ENCODE measurements at regions not wholly inside any gene's neighbourhood (a gene's known extent, or its start where the extent isn't known, plus 50 kb on each side); places are given as distances from the start of the nearest gene placed in this dataset.
"Not testable (repeated sequence)": the region's sequence is repeated elsewhere in the genome, so short reads cannot be mapped to it uniquely, and the experiment has no call there.

DNA sequence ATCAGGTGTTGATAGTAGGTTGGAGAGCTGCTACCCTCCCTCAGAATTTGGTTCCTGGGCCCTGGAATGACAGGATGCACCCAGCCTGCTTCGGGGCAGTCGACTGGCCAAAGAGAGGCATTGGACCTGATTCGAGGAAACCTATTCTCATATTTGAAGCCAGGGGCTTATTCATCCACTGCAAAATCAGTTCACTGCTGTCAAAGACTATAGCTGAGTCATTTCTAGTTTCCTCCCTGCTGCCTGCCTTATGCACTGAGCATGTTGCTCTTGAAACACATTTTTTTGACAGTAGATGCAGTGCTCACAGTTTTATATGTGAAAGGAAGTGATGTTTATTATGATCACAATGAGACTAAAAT, 565.4 kb downstream of the ETS1 start:
- no peak for DNase-seq

- DNase-seq: no peak
Measured at GRCh38 chr11:128021349-128022006, 565.9 kb downstream of the ETS1 start.

GRCh38 chr11:128018692-128019091, 568.7 kb downstream of the ETS1 start:
- no peak for DNase-seq

GRCh38 chr11:128005562-128005961, 581.8 kb downstream of the ETS1 start:
- no peak for DNase-seq

GRCh38 chr11:127998421-127998820, 588.9 kb downstream of the ETS1 start:
- no peak for DNase-seq

DNA sequence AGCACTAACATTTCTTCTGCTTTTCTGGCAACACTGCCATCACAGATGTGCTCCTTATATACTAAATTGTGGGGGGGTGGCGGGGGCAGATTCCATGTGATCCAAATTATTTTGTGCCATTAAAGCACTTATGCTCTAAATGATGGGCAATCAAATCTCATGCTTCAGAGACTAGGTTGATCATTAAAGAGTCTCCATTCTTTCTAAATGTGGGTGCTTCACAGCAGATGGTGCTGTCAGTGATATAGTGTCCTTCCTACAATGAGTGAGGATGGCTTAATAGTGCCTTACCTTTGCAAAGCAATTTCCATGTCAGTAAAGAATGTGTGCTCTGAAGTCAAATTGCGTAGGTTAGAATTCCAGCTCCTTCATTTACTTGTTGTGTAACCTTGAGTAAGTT, 589.8 kb downstream of the ETS1 start:
- no peak for DNase-seq

- DNase-seq: no peak
Measured at GRCh38 chr11:127996825-127997224, 590.5 kb downstream of the ETS1 start.

- DNase-seq: no peak
Measured at GRCh38 chr11:127995921-127996320, 591.4 kb downstream of the ETS1 start.

- no peak for DNase-seq
Measured at GRCh38 chr11:127994736-127995135, 592.6 kb downstream of the ETS1 start.

GRCh38 chr11:127993788-127994187, 593.6 kb downstream of the ETS1 start:
- DNase-seq: no peak

DNA sequence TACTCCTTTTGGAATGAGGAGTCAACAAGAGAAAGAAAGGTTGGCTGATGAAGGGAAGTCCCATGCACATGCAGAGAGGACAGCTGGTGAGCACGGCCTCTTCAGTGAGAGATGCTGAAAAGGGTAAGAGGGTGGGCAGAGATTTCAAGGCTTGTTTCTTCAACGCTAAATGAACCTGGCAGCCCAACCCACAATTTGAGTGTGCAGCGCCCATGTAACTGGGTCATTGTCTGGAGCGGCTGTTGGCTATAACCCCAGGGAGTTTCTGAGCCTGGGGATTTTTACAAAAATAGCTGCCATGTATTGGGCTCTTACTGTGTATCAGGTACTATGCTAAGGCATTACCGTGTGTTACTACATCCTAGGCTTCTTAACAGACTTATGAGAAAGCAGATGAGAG, 594.1 kb downstream of the ETS1 start:
- DNase-seq: no peak

- no peak for DNase-seq
Measured at GRCh38 chr11:127986073-127986472, 601.3 kb downstream of the ETS1 start.

DNA sequence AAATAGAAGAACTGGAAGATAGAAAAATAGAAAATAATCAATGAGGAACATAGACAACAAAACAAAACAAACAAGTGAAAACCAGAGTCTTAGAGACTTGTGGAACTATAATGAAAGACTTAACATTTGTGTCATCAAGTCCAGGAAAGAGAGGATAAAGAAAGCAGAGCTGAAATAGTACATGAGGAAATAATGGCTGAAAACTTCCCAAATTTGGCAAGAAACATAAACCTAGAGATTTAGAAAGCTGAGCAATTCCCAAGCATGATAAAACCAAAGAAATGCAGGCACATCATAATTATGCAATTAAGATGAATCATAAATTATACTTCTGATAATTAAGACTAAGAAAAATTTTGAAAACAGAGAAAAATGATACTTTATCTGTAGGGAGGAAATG, 614.5 kb downstream of the ETS1 start:
- no peak for DNase-seq

DNA sequence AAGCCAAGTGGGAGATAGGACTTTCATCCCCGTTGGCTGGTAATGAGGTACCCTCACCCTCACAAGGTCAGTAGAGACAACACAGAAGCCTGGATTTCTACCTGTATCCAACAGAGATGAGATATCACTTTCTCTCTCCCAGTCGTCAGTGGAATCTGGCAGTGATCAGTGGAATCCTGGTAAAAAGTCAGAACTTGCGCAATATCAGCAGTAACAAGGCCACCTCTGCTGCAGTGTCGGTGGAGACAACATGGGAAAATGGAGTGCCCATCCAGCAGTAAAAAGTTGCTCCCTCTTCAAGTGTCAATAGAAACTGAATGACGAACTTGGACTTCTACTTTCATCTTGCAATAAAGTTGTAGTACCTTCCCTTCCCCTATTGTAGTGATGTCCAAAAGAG, 615.9 kb downstream of the ETS1 start:
- no peak for DNase-seq

DNA sequence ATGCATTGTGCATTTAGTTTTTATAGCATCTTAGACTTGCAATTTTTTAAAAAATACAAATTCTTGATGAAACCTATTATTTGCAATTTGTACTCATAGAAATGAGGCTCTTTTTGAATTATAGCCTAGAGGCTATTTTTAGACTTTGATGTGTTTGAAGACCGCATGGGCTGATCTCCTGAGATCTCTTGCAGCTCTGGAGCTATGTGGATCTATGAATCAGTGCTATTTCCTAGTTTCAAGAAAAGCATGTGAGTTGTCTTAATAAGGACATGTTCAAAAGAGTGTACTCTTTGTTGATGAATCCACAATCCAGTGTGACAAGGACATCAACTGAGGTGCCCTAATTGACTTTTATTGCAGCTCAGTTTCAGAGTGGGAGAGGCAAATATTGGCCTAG, 620.5 kb downstream of the ETS1 start:
- DNase-seq: no peak

- DNase-seq: no peak
Measured at GRCh38 chr11:127965939-127966668, 621.3 kb downstream of the ETS1 start.

GRCh38 chr11:127962416-127962815, 624.9 kb downstream of the ETS1 start:
- DNase-seq: no peak

- no peak for DNase-seq
Measured at GRCh38 chr11:127950162-127950561, 637.2 kb downstream of the ETS1 start.

DNA sequence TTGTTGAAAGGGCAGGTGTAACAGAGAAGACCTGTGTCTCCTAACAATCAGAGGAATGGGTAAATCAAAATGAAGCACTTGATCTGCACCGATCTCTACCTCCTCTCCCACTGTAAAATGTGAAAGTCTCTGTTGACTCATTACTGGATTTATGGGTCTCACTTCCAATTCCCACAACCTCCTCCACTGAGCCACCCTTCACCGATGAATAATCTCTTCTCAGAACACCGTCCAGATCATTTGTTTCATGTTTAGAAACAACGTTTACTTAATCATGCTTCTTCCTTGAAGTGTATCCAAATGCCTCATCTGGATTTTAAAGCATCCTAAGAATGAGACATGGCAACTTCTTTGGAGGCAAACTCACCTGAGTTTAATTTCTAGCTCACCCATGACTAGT, 643.6 kb downstream of the ETS1 start:
- DNase-seq: no peak

GRCh38 chr11:127943152-127943551, 644.2 kb downstream of the ETS1 start:
- no peak for DNase-seq

DNA sequence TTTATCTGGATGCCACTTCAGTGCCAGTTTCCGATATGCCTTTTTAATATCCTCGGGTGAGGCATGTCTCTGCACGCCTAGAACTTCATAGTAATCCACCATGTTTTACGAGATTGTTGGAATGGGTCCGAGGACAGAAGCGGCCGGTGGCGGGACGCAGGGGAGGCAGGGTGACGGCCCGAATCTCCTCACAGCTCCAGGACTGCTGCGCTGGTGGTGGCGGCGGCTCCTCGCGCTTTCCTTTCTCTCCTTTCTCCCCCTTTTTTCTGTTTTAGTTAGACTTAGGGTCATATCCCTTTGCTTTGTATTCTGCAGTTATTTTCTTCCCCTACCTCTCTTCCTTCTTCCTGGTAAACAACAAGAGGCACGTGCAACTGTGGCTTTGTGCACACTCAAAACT, 645.8 kb downstream of the ETS1 start:
- not testable (repeated sequence) for DNase-seq

- no peak for DNase-seq
Measured at GRCh38 chr11:127939000-127939399, 648.4 kb downstream of the ETS1 start.

DNA sequence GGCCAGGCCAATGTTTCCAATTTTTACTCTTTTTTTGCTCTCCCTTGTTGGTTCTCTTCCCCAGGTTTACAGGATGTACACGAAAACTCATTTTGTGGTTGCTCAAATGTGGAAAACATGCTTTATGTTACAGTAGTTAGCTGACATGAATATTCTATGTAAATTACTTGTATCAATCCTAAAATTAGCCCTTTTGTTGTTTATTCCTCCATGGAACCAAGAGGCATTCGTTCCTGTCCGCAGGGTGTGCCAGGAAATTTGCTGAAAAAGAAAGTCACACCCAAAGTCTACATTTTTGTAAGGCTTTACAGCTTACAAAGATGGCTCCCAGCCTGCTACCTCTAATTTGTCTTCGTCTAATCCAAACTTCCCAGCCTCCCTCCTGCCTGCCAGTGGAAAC, 652.3 kb downstream of the ETS1 start:
- no peak for DNase-seq

- DNase-seq: not testable (repeated sequence)
Measured at GRCh38 chr11:127933961-127934360, 653.4 kb downstream of the ETS1 start.

DNA sequence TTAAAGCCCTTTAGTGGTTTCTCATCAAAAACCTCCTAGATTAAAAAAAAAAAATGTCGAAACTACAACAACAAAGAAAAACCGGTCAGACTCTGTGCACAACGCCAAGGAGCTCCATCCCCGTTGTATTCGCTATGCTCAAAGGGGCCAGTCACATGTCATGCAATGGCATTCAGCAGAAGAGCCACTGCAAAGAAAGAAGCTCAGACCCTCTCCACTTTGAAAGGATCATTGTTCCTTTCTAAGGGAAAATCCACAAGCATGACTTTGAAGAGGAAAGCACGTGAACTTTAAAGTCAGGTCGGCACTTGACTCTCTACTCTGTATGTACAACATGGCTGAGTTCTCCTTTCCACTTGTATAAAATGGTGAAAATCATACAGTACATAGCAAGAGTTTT, 655.6 kb downstream of the ETS1 start:
- DNase-seq: no peak
